Activated T-helper 2 cell treated with anti-CD3 and anti-CD28 coated beads, Interferon-gamma antibody, Interleukin-2, Interleukin-4, amounts not matched to agents 10 μg/mL and 5 μg/mL and 100 μg/mL, durations not matched to agents 14 hours and 24 hours and 36 hours (primary cell): ENCODE measurements at regions not wholly inside any gene's neighbourhood (a gene's known extent, or its start where the extent isn't known, plus 50 kb on each side); places are given as distances from the start of the nearest gene placed in this dataset.
"Not testable (repeated sequence)": the region's sequence is repeated elsewhere in the genome, so short reads cannot be mapped to it uniquely, and the experiment has no call there.

Experiments used
- DNase-seq: peaks from one replicate; pipeline ENCODE4 v3.0.0; 2021; ENCODE audit warnings: low spot score
- H3K27ac Mint-ChIP-seq: one replicate; pipeline ENCODE4 v1.8.0; 2021; ENCODE audit warnings: mixed read lengths
- H3K27me3 Mint-ChIP-seq: one replicate; pipeline ENCODE4 v1.8.0; 2021; ENCODE audit warnings: low read depth, mixed read lengths
- H3K36me3 Mint-ChIP-seq: one replicate; pipeline ENCODE4 v1.8.0; 2021; ENCODE audit warnings: low read depth, mixed read lengths
- H3K4me1 Mint-ChIP-seq: one replicate; pipeline ENCODE4 v1.8.0; 2021; ENCODE audit warnings: low read depth, mixed read lengths
- H3K4me3 Mint-ChIP-seq: one replicate; pipeline ENCODE4 v1.8.0; 2021; ENCODE audit warnings: low read depth, mild to moderate bottlenecking, moderate library complexity, mixed read lengths
- H3K9me3 Mint-ChIP-seq: one replicate; pipeline ENCODE4 v1.8.0; 2021; ENCODE audit warnings: mixed read lengths
- intact Hi-C: fragments of 100-400 bp; cut with micrococcal nuclease; formaldehyde crosslinking; loops from one replicate; pipeline ENCODE4 v1.15.1; 2023

DNA sequence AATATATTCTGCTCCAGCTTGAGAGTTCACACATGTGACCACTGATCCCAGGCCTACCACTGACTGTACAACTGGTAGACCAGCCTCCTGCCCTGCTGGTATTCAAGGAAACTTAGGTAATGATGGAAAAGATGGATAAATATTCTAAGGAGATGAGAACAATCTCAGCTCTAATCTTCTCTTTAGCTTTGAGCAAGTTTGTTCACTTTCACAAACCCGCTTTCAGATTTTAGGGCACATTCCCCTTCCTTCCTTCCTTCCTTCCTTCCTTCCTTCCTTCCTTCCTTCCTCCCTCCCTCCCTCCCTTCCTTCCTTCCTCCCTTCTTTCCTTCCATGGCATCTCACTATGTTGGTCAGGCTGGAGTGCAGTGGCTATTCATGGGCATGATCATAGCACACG lies 88.2 kb upstream of the PHACTR1 start:
- no peaks in the 10 kb centered on the region for H3K4me1 Mint-ChIP-seq
- no peak overlapping the region for H3K27ac Mint-ChIP-seq
- no peaks in the 10 kb centered on the region for H3K9me3 Mint-ChIP-seq
- no peak overlapping the region for H3K4me3 Mint-ChIP-seq
- no peak for DNase-seq
- H3K36me3 Mint-ChIP-seq, result no peaks in the 10 kb centered on the region
- H3K27me3 Mint-ChIP-seq, result peaks cover 6% of the 10 kb centered on the region
- intact Hi-C loops, result no loop called here

DNA sequence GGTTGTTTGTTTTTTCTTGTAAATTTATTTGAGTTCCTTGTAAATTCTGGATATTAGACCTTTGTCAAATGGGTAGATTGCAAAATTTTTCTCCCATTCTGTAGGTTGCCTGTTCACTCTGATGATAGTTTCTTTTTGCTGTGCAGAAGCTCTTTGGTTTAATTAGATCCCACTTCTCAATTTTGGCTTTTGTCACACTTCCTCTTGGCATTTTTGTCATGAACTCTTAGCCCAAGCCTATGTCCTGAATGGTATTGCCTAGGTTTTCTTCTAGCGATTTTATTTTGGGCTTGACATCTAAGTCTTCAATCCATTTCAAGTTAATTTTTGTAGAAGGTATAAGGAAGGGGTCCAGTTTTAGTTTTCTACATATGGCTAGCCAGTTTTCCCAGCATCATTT lies 82.8 kb upstream of the PHACTR1 start:
- H3K4me3 Mint-ChIP-seq, H3K36me3 Mint-ChIP-seq, H3K27ac Mint-ChIP-seq, H3K9me3 Mint-ChIP-seq, H3K4me1 Mint-ChIP-seq, intact Hi-C loops, DNase-seq: not testable (repeated sequence)
- peaks cover 14% of the 10 kb centered on the region for H3K27me3 Mint-ChIP-seq

GRCh38 chr6:12635375-12635774 lies 81.2 kb upstream of the PHACTR1 start:
- Mint-ChIP-seq H3K9me3 (no peaks in the 10 kb centered on the region), H3K27me3 (peaks cover 14% of the 10 kb centered on the region), H3K4me3 (no peak overlapping the region), H3K27ac (no peak overlapping the region), H3K36me3 (no peaks in the 10 kb centered on the region), H3K4me1 (peaks cover 6% of the 10 kb centered on the region)
- no peak for DNase-seq
- intact Hi-C loops, result no loop called here

- DNase-seq, result no peak
- peaks cover 6% of the 10 kb centered on the region for H3K4me1 Mint-ChIP-seq
- H3K27ac Mint-ChIP-seq, result no peak overlapping the region
- H3K4me3 Mint-ChIP-seq, result no peak overlapping the region
- peaks cover 14% of the 10 kb centered on the region for H3K27me3 Mint-ChIP-seq
- H3K9me3 Mint-ChIP-seq, result no peaks in the 10 kb centered on the region
- intact Hi-C loops, result no loop called here
- no peaks in the 10 kb centered on the region for H3K36me3 Mint-ChIP-seq
These were observed 80.8 kb upstream of the PHACTR1 start for GRCh38 chr6:12635813-12636212.

DNA sequence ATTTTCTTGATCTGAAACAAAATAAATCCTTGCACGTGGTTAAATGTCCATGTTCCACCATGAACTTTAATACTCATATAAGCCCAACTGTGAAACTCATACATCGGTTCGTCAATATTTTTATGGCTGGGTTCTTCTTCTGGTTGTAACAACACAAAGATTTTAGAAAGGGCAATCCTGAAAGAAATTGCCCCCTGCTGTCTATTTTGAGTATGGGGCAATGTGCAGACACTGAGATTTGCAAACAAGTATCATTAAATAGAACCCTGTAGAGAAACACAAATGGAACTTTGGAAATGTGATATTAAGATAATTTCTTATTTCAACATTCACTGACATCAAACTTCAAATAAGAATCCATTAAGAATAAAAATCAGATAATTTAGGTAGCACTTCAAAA lies 80.2 kb upstream of the PHACTR1 start:
- Mint-ChIP-seq H3K36me3 (no peaks in the 10 kb centered on the region), H3K27ac (no peak overlapping the region), H3K4me1 (peaks cover 6% of the 10 kb centered on the region), H3K9me3 (no peaks in the 10 kb centered on the region), H3K27me3 (peaks cover 14% of the 10 kb centered on the region), H3K4me3 (no peak overlapping the region)
- intact Hi-C loops, result no loop called here
- no peak for DNase-seq

GRCh38 chr6:12637960-12638641 lies 78.5 kb upstream of the PHACTR1 start:
- peak; percentile 12 for DNase-seq
- H3K36me3 Mint-ChIP-seq, result no peaks in the 10 kb centered on the region
- peaks cover 11% of the 10 kb centered on the region for H3K27me3 Mint-ChIP-seq
- peaks cover 6% of the 10 kb centered on the region for H3K4me1 Mint-ChIP-seq
- intact Hi-C loops, result loop anchor here (2.0 kb wide), 1 partner anchor 257 kb away; no protein-coding TSS in a partner anchor
- no peak overlapping the region for H3K4me3 Mint-ChIP-seq
- H3K9me3 Mint-ChIP-seq, result no peaks in the 10 kb centered on the region
- no peak overlapping the region for H3K27ac Mint-ChIP-seq

GRCh38 chr6:12640438-12640837 lies 76.1 kb upstream of the PHACTR1 start:
- peaks cover 6% of the 10 kb centered on the region for H3K4me1 Mint-ChIP-seq
- H3K36me3 Mint-ChIP-seq, result no peaks in the 10 kb centered on the region

GRCh38 chr6:12641785-12642184 lies 74.8 kb upstream of the PHACTR1 start:
- H3K27ac Mint-ChIP-seq, H3K4me1 Mint-ChIP-seq, H3K9me3 Mint-ChIP-seq: not testable (repeated sequence)

More at GRCh38 chr6:12640438-12640837, 76.1 kb upstream of the PHACTR1 start:
- intact Hi-C loops, result no loop called here
- Mint-ChIP-seq H3K4me3 (no peak overlapping the region), H3K27ac (no peak overlapping the region), H3K9me3 (no peaks in the 10 kb centered on the region), H3K27me3 (peaks cover 8% of the 10 kb centered on the region)
- no peak for DNase-seq

DNA sequence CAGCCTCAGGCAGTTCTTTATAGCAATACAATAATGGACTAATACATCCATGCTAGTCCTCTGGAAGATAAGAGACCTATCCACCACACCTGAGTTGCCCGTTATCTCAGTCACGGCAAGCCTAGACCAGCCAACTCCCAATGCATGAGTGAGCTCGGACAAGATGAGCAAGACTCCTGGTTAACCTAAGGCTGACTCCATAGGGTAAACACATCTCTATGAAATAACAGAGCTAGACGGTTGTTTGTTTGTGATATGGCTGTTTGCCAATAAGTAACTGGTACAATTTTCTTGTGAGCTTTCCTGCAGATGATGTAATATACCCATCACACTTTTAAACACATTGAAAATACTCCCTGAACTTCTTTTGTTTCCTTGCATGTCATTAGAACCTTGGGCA lies 70.6 kb upstream of the PHACTR1 start:
- no peaks in the 10 kb centered on the region for H3K36me3 Mint-ChIP-seq
- no peaks in the 10 kb centered on the region for H3K9me3 Mint-ChIP-seq
- H3K27me3 Mint-ChIP-seq, result no peaks in the 10 kb centered on the region
- H3K27ac Mint-ChIP-seq, result no peak overlapping the region
- H3K4me3 Mint-ChIP-seq, result no peak overlapping the region
- H3K4me1 Mint-ChIP-seq, result no peaks in the 10 kb centered on the region
- no peak for DNase-seq
- intact Hi-C loops, result no loop called here

More at GRCh38 chr6:12641785-12642184, 74.8 kb upstream of the PHACTR1 start:
- intact Hi-C loops, H3K36me3 Mint-ChIP-seq, H3K4me3 Mint-ChIP-seq, DNase-seq, H3K27me3 Mint-ChIP-seq: not testable (repeated sequence)

DNA sequence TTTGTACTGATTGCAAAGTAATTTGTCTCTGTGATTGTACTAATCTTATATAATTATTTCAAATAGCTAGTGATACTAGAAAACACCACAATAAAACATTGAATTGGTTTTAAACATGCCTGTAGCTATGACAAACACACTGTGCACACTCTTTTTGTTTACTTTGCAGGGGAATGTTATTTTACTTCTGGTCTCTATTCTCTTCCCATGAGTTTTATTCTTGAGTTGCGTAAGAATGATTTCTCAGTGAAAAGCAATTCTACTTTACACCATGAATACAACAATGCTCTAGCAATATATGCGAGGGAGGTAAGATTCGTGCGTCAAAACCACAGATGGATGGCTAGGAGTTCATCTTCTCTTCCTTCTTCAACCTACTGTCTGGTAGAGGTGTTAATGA lies 68.4 kb upstream of the PHACTR1 start:
- intact Hi-C loops, result no loop called here

GRCh38 chr6:12649325-12649724 lies 67.2 kb upstream of the PHACTR1 start:
- H3K9me3 Mint-ChIP-seq, result no peaks in the 10 kb centered on the region
- no peaks in the 10 kb centered on the region for H3K27me3 Mint-ChIP-seq
- no peak for DNase-seq
- no peak overlapping the region for H3K27ac Mint-ChIP-seq
- no peaks in the 10 kb centered on the region for H3K4me1 Mint-ChIP-seq
- H3K4me3 Mint-ChIP-seq, result no peak overlapping the region
- no peaks in the 10 kb centered on the region for H3K36me3 Mint-ChIP-seq
- intact Hi-C loops, result no loop called here

More for the DNA sequence above, 68.4 kb upstream of the PHACTR1 start:
- no peak overlapping the region for H3K4me3 Mint-ChIP-seq
- no peaks in the 10 kb centered on the region for H3K27me3 Mint-ChIP-seq
- DNase-seq, result no peak
- H3K27ac Mint-ChIP-seq, result no peak overlapping the region
- no peaks in the 10 kb centered on the region for H3K4me1 Mint-ChIP-seq
- H3K9me3 Mint-ChIP-seq, result no peaks in the 10 kb centered on the region
- no peaks in the 10 kb centered on the region for H3K36me3 Mint-ChIP-seq

DNA sequence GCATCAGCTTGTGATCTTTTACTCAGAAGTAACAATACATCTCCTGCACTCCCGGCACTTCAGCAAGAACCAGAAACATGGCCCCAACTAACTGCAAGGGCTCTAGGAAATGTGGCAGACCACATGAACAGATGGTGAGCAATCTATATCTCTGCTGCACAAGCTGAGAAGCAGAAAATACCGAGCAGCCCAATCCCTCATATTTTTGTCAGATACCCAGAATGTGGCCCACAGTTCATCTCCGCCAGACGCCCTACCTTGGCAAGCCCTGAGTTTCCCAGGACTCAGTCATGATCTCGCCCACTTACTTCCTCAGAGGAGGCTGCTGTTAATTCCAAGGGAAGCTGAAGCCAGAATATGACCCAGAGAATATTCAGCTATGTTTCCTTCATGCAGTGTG lies 63.1 kb upstream of the PHACTR1 start:
- Mint-ChIP-seq H3K4me3 (no peak overlapping the region), H3K9me3 (no peaks in the 10 kb centered on the region), H3K27ac (no peak overlapping the region), H3K36me3 (no peaks in the 10 kb centered on the region), H3K27me3 (no peaks in the 10 kb centered on the region), H3K4me1 (peaks cover 6% of the 10 kb centered on the region)
- DNase-seq, result no peak
- intact Hi-C loops, result no loop called here

GRCh38 chr6:12654107-12654506 lies 62.5 kb upstream of the PHACTR1 start:
- no peak for DNase-seq
- Mint-ChIP-seq H3K27me3 (no peaks in the 10 kb centered on the region), H3K9me3 (no peaks in the 10 kb centered on the region), H3K27ac (no peak overlapping the region), H3K36me3 (no peaks in the 10 kb centered on the region), H3K4me1 (peaks cover 6% of the 10 kb centered on the region), H3K4me3 (no peak overlapping the region)
- intact Hi-C loops, result no loop called here

GRCh38 chr6:12654514-12654913 lies 62.1 kb upstream of the PHACTR1 start:
- Mint-ChIP-seq H3K4me3 (no peak overlapping the region), H3K36me3 (no peaks in the 10 kb centered on the region), H3K4me1 (peaks cover 6% of the 10 kb centered on the region), H3K27me3 (no peaks in the 10 kb centered on the region), H3K27ac (no peak overlapping the region), H3K9me3 (no peaks in the 10 kb centered on the region)
- no peak for DNase-seq
- intact Hi-C loops, result no loop called here
